EH (cell line): ENCODE measurements at regions not wholly inside any gene's neighbourhood (a gene's known extent, or its start where the extent isn't known, plus 50 kb on each side); places are given as distances from the start of the nearest gene placed in this dataset.
A peak's percentile ranks its signal among the peaks of the same experiment; 100 is the strongest.

Experiments
- DNase-seq: peaks from one replicate; pipeline ENCODE4 v3.0.0-alpha.2; 2015; ENCODE audit warnings: low read depth

- no peak for DNase-seq
These were observed 475.8 kb downstream of the BCAT1 start for GRCh38 chr12:24473097-24473496.

- peak; percentile 5 for DNase-seq
These were observed 478.9 kb downstream of the BCAT1 start for GRCh38 chr12:24470050-24470449.

GRCh38 chr12:24469089-24469488 is 479.8 kb downstream of the BCAT1 start:
- DNase-seq, result no peak

- no peak for DNase-seq
These were observed 481.7 kb downstream of the BCAT1 start for GRCh38 chr12:24467226-24467625.

- no peak for DNase-seq
These were observed 485.5 kb downstream of the BCAT1 start for GRCh38 chr12:24463375-24463774.

GRCh38 chr12:24462946-24463345 is 486.0 kb downstream of the BCAT1 start:
- DNase-seq, result no peak

GRCh38 chr12:24460506-24460905 is 488.4 kb downstream of the BCAT1 start:
- no peak for DNase-seq

GRCh38 chr12:24460099-24460498 is 488.8 kb downstream of the BCAT1 start:
- no peak for DNase-seq

GRCh38 chr12:24455811-24456210 is 493.1 kb downstream of the BCAT1 start:
- DNase-seq, result no peak

- no peak for DNase-seq
These were observed 498.2 kb upstream of the SOX5 start for GRCh38 chr12:24447678-24448077.

- DNase-seq, result no peak
These were observed 496.8 kb upstream of the SOX5 start for GRCh38 chr12:24446287-24446686.

- DNase-seq, result no peak
These were observed 495.2 kb upstream of the SOX5 start for GRCh38 chr12:24444634-24445033.

- no peak for DNase-seq
These were observed 492.0 kb upstream of the SOX5 start for GRCh38 chr12:24441458-24441857.

- DNase-seq, result no peak
These were observed 487.2 kb upstream of the SOX5 start for GRCh38 chr12:24436667-24437066.

- DNase-seq, result no peak
These were observed 482.4 kb upstream of the SOX5 start for GRCh38 chr12:24431872-24432271.

- DNase-seq, result no peak
These were observed 478.3 kb upstream of the SOX5 start for GRCh38 chr12:24427776-24428175.

- DNase-seq, result peak; percentile 23
These were observed 476.1 kb upstream of the SOX5 start for GRCh38 chr12:24425601-24425970.

- DNase-seq, result no peak
These were observed 475.6 kb upstream of the SOX5 start for GRCh38 chr12:24424889-24425600.

GRCh38 chr12:24424376-24424775 is 474.9 kb upstream of the SOX5 start:
- no peak for DNase-seq

GRCh38 chr12:24423611-24424010 is 474.1 kb upstream of the SOX5 start:
- DNase-seq, result no peak

- DNase-seq, result no peak
These were observed 472.3 kb upstream of the SOX5 start for GRCh38 chr12:24421759-24422158.

- peak; percentile 17 for DNase-seq
These were observed 468.7 kb upstream of the SOX5 start for GRCh38 chr12:24418157-24418556.

- DNase-seq, result no peak
These were observed 467.1 kb upstream of the SOX5 start for GRCh38 chr12:24416423-24417109.

- no peak for DNase-seq
These were observed 466.5 kb upstream of the SOX5 start for GRCh38 chr12:24415934-24416333.
